Stimulated activated CD4-positive, alpha-beta T cell treated with anti-CD3 and anti-CD28 coated beads, Interleukin-4, amount 100 ng/mL, for 4 hours (primary cell): ENCODE measurements at regions not wholly inside any gene's neighbourhood (a gene's known extent, or its start where the extent isn't known, plus 50 kb on each side); places are given as distances from the start of the nearest gene placed in this dataset.
"Not testable (repeated sequence)": the region's sequence is repeated elsewhere in the genome, so short reads cannot be mapped to it uniquely, and the experiment has no call there.

Experiments
- DNase-seq, 2 experiments: peaks; one replicate each; pipeline ENCODE4 v3.0.0-alpha.2; 2020

- no peak for DNase-seq
Observed at GRCh38 chr5:125050926-125051325, 304.5 kb upstream of the ZNF608 start.

GRCh38 chr5:125052584-125052983, 306.1 kb upstream of the ZNF608 start:
- no peak for DNase-seq

GRCh38 chr5:125053179-125053578, 306.7 kb upstream of the ZNF608 start:
- DNase-seq = no peak

DNA sequence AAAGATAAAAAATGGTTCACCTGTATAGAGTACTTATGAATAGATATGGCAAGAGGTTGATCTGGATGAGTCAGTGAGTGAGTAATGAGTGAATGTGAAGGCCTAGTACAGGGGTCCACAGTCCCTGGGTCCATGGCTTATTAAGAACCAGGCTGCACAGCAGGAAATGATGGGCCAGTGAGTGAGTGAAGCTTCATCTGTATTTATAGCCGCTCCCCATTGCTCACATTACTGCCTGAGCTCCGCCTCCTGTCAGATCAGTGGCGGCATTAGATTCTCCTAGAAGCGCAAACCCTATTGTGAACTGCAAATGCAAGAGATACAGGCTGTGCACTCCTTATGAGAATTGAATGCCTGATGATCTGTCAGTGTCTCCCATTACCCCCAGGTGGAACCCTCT, 307.7 kb upstream of the ZNF608 start:
- no peak for DNase-seq

GRCh38 chr5:125056671-125057485, 310.4 kb upstream of the ZNF608 start:
- DNase-seq = no peak

GRCh38 chr5:125057912-125058826, 311.7 kb upstream of the ZNF608 start:
- DNase-seq = no peak

DNA sequence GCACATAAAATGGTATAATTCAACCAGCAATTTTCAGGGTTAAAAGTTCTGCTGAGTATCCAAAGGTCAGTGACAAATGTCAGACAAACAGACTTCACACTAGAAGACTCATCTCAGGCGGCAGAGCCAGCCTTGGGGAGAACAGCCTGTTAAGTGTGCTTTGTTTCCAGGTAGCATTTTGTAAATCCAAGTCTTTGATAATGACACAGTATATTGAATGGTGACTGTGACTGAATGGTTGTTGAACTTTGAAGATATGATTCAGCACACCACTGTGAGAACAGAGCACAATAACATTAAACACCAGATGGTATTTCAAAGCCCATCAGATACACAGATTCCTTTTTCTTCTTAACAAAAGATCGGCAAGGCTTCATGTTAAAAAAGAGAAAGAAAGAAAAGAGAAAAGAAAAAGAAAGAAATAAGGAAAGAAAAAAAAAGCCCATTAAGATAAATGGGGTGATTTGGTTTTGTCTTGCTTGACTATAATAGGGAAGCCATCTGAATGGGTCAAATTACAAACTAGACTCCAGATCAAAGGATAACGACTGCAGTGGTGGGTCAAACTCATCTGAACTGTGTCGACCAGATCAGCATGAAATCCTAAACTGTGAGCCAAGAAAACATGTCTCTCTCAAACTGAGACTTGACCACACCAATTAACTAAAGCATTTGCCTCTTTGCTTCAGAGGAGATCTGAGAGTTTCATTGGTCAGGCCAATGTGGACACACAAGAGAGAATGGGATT, 313.0 kb upstream of the ZNF608 start:
- no peak for DNase-seq

- no peak for DNase-seq
Observed at GRCh38 chr5:125061726-125062125, 315.3 kb upstream of the ZNF608 start.

- no peak for DNase-seq
Observed at GRCh38 chr5:125064621-125065438, 318.4 kb upstream of the ZNF608 start.

- DNase-seq = no peak
Observed at GRCh38 chr5:125065741-125066140, 319.3 kb upstream of the ZNF608 start.

- DNase-seq = no peak
Observed at GRCh38 chr5:125070961-125071360, 324.5 kb upstream of the ZNF608 start.

GRCh38 chr5:125073090-125073489, 326.7 kb upstream of the ZNF608 start:
- no peak for DNase-seq

- DNase-seq = no peak
Observed at GRCh38 chr5:125075567-125075966, 329.1 kb upstream of the ZNF608 start.

- DNase-seq = not testable (repeated sequence)
Observed at GRCh38 chr5:125079028-125079427, 332.6 kb upstream of the ZNF608 start.

- no peak for DNase-seq
Observed at GRCh38 chr5:125081101-125081500, 334.7 kb upstream of the ZNF608 start.

- DNase-seq = no peak
Observed at GRCh38 chr5:125083981-125084380, 337.5 kb upstream of the ZNF608 start.

DNA sequence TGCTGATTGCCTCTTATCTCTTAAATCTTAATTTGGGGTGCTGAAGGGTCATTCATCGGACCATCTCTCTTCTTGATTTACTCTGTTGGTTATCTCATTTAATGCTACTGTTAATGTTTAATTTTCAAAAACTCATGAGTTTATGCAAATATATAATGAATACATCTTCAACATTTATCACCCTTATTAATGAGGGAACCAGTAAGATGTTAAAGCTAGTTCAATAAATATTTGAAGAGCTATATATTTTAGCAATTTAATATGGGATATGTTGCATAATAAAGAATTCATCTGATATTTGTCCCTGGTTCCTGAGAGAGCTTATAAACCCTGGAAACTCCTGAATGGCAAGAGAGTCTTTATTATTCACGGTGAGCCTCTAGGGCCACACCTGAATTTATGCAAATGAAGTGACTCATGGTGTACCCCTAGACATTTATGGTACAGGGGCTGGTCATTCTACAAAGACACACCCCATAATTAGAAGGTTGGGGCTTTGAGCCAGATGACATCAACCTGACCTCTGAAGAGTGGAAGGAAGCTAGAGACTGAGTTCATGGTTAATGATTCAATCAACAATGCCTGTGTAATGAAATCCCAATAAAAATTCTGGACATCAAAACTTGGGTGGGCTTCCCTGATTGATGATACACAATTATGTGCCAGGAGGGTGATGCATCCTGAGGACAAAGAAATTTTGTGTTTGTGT, 339.5 kb upstream of the ZNF608 start:
- DNase-seq = no peak

DNA sequence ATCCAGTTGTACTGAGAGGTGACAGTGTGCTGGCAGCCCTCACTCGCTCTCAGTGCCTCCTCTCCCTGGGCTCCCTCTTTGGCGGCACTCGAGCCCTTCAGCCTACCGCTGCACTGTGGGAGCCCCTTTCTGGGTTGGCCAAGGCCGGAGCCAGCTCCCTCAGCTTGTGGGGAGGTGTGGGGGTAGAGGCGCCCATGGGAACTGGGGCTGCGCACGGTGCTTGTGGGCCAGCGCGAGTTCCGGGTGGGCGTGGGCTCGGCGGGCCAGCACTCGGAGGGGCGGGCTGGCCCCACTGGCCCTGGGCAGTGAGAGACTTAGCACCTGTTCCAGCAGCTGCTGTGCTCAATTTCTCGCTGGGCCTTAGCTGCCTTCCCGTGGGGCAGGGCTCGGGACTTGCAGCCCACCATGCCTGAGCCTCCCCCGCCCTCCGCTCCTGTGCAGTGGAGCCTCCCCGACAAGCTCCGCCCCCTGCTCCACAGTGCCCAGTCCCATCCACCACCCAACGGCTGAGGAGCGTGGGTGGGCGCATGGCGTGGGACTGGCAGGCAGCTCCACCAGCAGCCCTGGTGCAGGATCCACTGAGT, 342.2 kb upstream of the ZNF608 start:
- no peak for DNase-seq

- not testable (repeated sequence) for DNase-seq
Observed at GRCh38 chr5:125092138-125092537, 345.7 kb upstream of the ZNF608 start.

DNA sequence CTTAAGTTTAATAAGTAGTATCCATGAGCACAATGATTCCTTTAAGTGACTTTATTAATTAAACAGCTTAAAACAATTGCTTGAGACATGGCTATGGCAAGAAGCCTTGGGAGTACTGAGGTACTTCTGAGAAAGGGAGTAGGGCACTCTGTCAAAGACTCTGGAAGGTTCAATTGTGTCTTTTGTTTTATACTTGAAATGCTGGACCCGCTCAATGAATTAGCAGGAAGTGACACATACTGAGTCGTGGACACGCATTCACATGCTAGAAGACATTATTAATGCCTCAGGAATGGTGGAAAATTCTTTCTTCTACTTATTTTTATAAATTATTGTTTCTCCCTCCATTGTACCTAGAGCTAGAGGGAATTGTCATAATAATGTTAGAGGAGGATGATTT, 347.3 kb upstream of the ZNF608 start:
- DNase-seq = no peak

- no peak for DNase-seq
Observed at GRCh38 chr5:125100342-125100741, 353.9 kb upstream of the ZNF608 start.
